Prostate gland (tissue), 2 donors: ENCODE measurements at regions not wholly inside any gene's neighbourhood (a gene's known extent, or its start where the extent isn't known, plus 50 kb on each side); places are given as distances from the start of the nearest gene placed in this dataset.

Experiments used
- DNase-seq: peaks from one replicate; pipeline ENCODE4 v3.0.0-alpha.2; 2019; ENCODE audit warnings: low spot score
- H3K27ac ChIP-seq, 2 donors: fragments of 200-600 bp; sonication (generic); 2 replicates each; pipeline ENCODE4 v1.5.1; 2017 to 2019
- H3K27me3 ChIP-seq: fragments of 200-600 bp; sonication (generic); replicated peaks from 2 replicates; pipeline ENCODE4 v1.5.1; 2019; ENCODE audit not compliant: insufficient read depth
- H3K36me3 ChIP-seq, 2 donors: fragments of 200-600 bp; sonication (generic); 1 replicate in 1 of 2; 2 replicates in 1 of 2; pipeline versions ENCODE4 v1.5.1 to v1.8.1; 2017 to 2019
- H3K4me1 ChIP-seq: fragments of 200-600 bp; sonication (generic); replicated peaks from 2 replicates; pipeline ENCODE4 v1.5.1; 2019
- H3K4me3 ChIP-seq, 2 donors: fragments of 200-600 bp; sonication (generic); 2 replicates each; pipeline ENCODE4 v1.5.1; 2017 to 2019
- H3K9me3 ChIP-seq: fragments of 200-600 bp; sonication (generic); 2 replicates; pipeline ENCODE4 v1.5.1; 2017
- POLR2A ChIP-seq: fragments of 450-650 bp; IDR thresholded peaks from one replicate; pipeline ENCODE4 v1.6.1; 2016; ENCODE audit warnings: antibody characterized with exemption, mild to moderate bottlenecking
- POLR2AphosphoS5 ChIP-seq: sonication (generic); formaldehyde crosslinking; IDR thresholded peaks from one replicate; pipeline ENCODE4 v1.6.1; 2017; ENCODE audit warnings: antibody characterized with exemption
- WGBS: methylation state at CpG from one replicate; pipeline ENCODE4 v1.1.5; 2018; 5-methylcytosine and 5-hydroxymethylcytosine counted together
- intact Hi-C: fragments of 100-400 bp; cut with DNase I; formaldehyde crosslinking; loops from one replicate; pipeline ENCODE4 v1.14.2; 2022
- TF ChIP-seq, protein P1 (sequence below), 4 experiments: fragments of 200-600 bp in 2 of 4; fragments of 450-650 bp in 2 of 4; sonication (generic) in 2 of 4; IDR thresholded peaks; 1 replicate in 3 of 4; 2 replicates in 1 of 4; pipeline ENCODE4 v1.5.1; 2016 to 2019; ENCODE audit warnings: antibody characterized with exemption in 4 of 4, mild to moderate bottlenecking in 2 of 4, moderate library complexity in 2 of 4

DNA sequence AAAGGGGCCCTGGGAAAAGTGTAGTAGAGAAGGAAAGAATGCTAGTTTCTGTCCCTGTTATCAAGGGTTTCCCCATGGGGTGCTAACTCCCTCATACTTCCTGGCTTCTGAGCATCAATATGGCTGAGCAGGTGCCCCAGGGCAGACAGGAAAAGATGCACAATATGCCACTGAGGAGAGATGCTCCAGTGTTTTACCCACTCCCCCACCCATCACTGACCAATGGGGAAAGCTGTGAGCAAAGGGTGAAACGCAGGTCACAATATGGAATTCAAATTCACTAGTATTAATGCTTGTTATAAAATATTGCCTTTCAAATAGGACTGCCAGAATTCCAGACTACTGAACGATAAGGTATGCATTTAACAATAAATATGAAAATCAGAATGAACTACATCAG, 187.5 kb upstream of the CTNNB1 start:
- H3K4me1 ChIP-seq: no peaks in the 10 kb centered on the region
- H3K4me3 ChIP-seq: no peak overlapping the region
- no peak overlapping the region for H3K27ac ChIP-seq
- intact Hi-C loops: no loop called here
- no peaks in the 10 kb centered on the region for H3K36me3 ChIP-seq
- WGBS: 52% methylated on average over 2 of the region's 2 CpGs
- TF ChIP-seq POLR2A: no peak
- TF ChIP-seq, protein P1, sequence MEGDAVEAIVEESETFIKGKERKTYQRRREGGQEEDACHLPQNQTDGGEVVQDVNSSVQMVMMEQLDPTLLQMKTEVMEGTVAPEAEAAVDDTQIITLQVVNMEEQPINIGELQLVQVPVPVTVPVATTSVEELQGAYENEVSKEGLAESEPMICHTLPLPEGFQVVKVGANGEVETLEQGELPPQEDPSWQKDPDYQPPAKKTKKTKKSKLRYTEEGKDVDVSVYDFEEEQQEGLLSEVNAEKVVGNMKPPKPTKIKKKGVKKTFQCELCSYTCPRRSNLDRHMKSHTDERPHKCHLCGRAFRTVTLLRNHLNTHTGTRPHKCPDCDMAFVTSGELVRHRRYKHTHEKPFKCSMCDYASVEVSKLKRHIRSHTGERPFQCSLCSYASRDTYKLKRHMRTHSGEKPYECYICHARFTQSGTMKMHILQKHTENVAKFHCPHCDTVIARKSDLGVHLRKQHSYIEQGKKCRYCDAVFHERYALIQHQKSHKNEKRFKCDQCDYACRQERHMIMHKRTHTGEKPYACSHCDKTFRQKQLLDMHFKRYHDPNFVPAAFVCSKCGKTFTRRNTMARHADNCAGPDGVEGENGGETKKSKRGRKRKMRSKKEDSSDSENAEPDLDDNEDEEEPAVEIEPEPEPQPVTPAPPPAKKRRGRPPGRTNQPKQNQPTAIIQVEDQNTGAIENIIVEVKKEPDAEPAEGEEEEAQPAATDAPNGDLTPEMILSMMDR (IDR thresholded peaks at IDR 0.05): no peak
- TF ChIP-seq POLR2AphosphoS5: no peak
- no peaks in the 10 kb centered on the region for H3K9me3 ChIP-seq
- H3K27me3 ChIP-seq: no peaks in the 10 kb centered on the region
- DNase-seq: no peak

DNA sequence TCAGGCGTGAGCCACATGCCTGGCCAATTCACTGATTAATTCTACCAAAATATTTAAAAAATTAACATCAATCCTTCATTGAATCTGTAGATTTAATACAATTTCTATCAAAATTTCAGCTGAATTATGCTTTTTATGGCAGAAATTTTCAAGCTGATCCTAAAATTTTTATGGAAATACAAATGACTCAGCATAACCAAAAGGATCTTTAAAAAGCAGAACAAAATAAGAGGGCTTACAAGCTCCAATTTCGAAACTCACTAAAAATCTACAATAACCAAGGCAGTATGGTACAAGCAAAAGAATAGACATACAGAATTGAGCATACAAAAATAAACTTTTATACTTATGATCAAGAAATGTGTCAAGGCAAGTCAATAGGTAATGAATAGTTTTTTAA, 180.4 kb upstream of the CTNNB1 start:
- no peak overlapping the region for H3K4me3 ChIP-seq
- no peaks in the 10 kb centered on the region for H3K4me1 ChIP-seq
- no peaks in the 10 kb centered on the region for H3K27me3 ChIP-seq
- DNase-seq: no peak
- H3K27ac ChIP-seq: no peak overlapping the region
- WGBS: 93% methylated on average over 2 of the region's 2 CpGs
- no peaks in the 10 kb centered on the region for H3K36me3 ChIP-seq
- TF ChIP-seq, protein P1 (IDR thresholded peaks at IDR 0.05): no peak
- intact Hi-C loops: no loop called here
- no peaks in the 10 kb centered on the region for H3K9me3 ChIP-seq

DNA sequence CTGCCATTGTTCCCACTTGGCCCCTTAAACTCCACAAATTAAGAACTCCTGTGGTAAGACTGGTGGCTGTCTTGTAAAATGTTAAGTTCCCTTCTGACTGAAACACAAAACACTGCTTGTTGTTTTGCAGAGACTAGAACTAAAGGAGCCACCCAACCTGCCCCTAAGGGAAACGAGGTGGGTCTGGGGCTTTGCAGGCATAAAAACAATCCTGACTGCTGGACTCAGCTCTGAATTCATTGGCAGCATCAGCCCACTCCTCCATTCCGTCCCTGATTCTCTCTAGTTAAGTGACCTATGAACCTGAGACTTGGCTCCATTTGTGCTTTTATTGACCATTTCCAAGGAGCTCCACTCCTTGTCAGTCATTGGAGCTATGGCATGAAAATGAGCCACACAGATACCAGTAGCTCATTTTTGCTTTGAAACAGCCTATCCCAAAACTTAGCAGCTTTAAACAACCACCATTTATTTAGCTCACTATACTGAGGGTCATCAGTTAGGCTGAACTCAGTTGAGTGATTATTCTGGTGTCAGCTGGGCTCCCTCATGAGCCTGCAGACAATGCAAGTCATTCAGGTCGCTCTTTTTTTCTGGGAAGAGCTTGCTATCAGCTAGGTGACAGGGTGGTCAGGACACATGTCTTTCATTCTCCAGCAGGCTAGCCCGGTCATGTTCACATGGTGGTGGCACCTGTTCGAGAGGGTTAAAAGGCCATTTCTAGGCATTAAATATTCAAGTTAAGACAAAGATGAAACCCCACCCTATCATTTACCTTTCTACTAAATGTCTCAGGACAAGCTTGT, 175.1 kb upstream of the CTNNB1 start:
- Histone ChIP-seq H3K36me3 (no peaks in the 10 kb centered on the region), H3K27me3 (no peaks in the 10 kb centered on the region), H3K9me3 (no peaks in the 10 kb centered on the region), H3K27ac (no peak overlapping the region), H3K4me1 (no peaks in the 10 kb centered on the region), H3K4me3 (no peak overlapping the region)
- intact Hi-C loops: no loop called here
- 57% methylated on average over 5 of the region's 5 CpGs for WGBS
- no peak for DNase-seq
- TF ChIP-seq, protein P1 (IDR thresholded peaks at IDR 0.05): no peak
- TF ChIP-seq POLR2AphosphoS5 (no peak), POLR2A (no peak)

DNA sequence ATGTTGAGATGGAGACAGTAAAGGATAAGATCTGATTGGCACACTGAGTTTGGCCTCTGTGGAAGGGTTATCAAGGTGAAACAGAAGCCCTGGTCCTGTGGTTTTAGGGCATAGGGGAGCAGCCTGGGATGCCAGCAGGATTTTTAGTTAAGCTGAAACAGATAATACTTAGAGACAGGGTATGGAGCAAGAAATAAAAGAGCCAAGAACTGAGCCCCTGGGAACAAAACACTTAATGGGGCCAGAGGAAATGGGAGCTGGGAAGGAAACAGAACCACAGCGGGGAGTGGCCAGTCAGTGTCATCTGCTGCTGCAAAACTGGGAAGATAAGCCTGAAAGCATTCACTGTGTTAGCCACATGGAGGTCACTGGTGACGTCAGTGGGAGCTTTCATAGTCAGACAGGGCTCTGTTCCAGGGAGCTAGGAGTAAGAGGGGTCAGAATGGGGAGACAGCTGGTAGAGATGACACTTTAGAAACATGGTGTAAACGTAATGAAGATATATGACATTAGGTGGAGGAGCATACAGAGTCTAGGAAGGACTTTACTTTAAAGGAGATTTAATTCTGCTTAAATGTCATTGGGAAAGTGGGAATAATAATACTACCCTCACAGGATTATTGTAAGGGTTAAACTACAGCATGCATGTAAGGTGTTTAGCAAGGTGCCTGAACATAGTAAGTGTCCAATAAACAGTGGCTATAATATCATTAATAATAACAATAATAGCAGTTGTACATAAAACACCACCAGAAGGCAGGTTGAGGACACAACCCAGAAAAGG, 172.7 kb upstream of the CTNNB1 start:
- Histone ChIP-seq H3K9me3 (no peaks in the 10 kb centered on the region), H3K27ac (no peak overlapping the region), H3K4me1 (no peaks in the 10 kb centered on the region), H3K27me3 (no peaks in the 10 kb centered on the region), H3K4me3 (no peak overlapping the region), H3K36me3 (no peaks in the 10 kb centered on the region)
- no peak for DNase-seq
- TF ChIP-seq, protein P1 (IDR thresholded peaks at IDR 0.05): no peak
- no peak for TF ChIP-seq POLR2AphosphoS5
- TF ChIP-seq POLR2A: no peak
- 26% methylated on average over 3 of the region's 3 CpGs for WGBS
- intact Hi-C loops: no loop called here
